Mucosa of stomach (tissue), 1 donor: ENCODE measurements at regions not wholly inside any gene's neighbourhood (a gene's known extent, or its start where the extent isn't known, plus 50 kb on each side); places are given as distances from the start of the nearest gene placed in this dataset.
"Not testable (repeated sequence)": the region's sequence is repeated elsewhere in the genome, so short reads cannot be mapped to it uniquely, and the experiment has no call there.

Source experiments
- H3K27me3 ChIP-seq: one replicate; pipeline ENCODE4 v1.7.0; 2013; ENCODE audit warnings: mild to moderate bottlenecking, low read length; ENCODE audit not compliant: control insufficient read depth, insufficient read depth
- H3K36me3 ChIP-seq: one replicate; pipeline ENCODE4 v1.7.0; 2013; ENCODE audit warnings: low read length; ENCODE audit not compliant: control insufficient read depth, insufficient read depth
- H3K4me1 ChIP-seq: one replicate; pipeline ENCODE4 v1.7.0; 2013; ENCODE audit warnings: mild to moderate bottlenecking, low read length; ENCODE audit not compliant: control insufficient read depth, insufficient read depth
- H3K4me3 ChIP-seq: one replicate; pipeline ENCODE4 v1.7.0; 2013; ENCODE audit warnings: low read length
- H3K9ac ChIP-seq: one replicate; pipeline ENCODE4 v1.7.0; 2013; ENCODE audit warnings: mild to moderate bottlenecking, low read length, moderate library complexity
- H3K9me3 ChIP-seq: one replicate; pipeline ENCODE4 v1.7.0; 2013; ENCODE audit warnings: mild to moderate bottlenecking, low read length, moderate library complexity; ENCODE audit not compliant: control insufficient read depth
- donor health status: Pancreatic carcinoma.

DNA sequence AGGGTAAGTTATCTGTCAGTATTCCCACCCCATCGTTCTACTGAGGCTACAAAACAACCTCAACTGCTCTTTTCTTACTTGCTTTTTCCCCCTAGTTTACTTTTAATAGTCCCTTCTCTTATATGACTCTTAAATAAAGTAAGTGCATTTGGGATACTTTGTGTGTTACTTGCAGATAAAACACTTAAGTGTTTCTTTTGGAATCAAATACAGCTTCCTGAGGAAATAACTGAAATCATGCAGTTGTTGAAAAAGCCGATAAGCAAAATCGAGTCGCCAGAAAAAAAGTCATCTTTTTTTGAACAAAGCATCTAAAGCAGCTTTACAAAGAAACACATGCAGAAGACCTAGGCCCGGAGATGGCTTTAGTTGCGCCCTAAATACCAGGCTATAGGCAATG, 53.5 kb upstream of the EPB41L4A start:
- H3K36me3 ChIP-seq: no peaks in the 10 kb centered on the region
- no peaks in the 10 kb centered on the region for H3K27me3 ChIP-seq
- H3K4me3 ChIP-seq: no peak overlapping the region
- H3K9ac ChIP-seq: no peak overlapping the region
- H3K9me3 ChIP-seq: no peaks in the 10 kb centered on the region
- H3K4me1 ChIP-seq: no peaks in the 10 kb centered on the region

DNA sequence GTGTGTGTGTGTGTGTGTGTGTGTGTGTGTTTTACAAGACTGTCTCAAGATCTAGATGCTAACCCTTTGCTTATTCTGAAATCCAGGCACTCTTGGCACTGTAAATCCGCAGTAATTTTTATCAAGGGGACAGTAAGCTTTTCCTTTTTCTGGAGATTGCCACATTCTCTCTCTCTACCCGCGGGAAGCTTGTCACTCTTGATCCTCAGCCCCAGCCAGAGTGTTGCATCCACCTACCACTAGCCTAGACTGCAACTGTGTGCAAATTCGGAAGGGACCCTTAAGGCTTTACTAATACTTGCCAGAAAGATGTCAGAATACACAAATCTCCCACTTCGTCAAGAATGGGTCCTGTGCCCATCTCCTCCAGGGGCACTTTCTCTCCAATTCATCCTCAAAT, 54.9 kb upstream of the EPB41L4A start:
- H3K36me3 ChIP-seq: no peaks in the 10 kb centered on the region
- H3K9ac ChIP-seq: no peak overlapping the region
- no peaks in the 10 kb centered on the region for H3K4me1 ChIP-seq
- no peaks in the 10 kb centered on the region for H3K9me3 ChIP-seq
- H3K4me3 ChIP-seq: no peak overlapping the region
- H3K27me3 ChIP-seq: no peaks in the 10 kb centered on the region

DNA sequence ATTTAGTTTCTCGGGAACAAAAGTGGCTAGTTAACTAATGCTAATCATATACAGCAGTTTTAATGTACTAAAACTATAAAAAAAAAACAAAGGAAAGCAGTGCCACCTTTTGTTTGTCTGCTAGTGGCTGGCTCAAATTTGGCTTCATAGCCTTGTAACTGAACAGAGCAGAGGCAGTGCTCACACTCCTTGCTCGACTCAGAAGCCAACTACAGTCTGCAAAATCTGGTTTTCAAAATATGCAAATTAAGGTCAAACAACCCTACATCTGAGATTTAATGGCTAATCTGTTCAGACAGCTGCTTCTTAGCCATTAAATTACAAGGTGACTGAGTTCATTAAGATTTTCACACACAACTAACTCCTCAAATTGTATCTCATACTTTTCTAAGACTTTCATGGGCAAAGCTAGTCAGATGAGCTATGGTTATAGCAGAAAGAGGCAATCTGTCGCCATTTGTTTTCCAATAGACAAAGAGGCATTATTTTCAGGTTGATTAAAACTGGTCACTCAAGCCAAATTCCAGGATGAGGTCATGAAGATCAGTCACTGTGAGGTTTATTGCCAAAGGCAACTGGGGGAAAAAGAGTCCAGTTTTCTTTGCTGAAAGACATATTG, 56.8 kb upstream of the EPB41L4A start:
- Histone ChIP-seq H3K27me3 (no peaks in the 10 kb centered on the region), H3K36me3 (no peaks in the 10 kb centered on the region), H3K4me3 (no peak overlapping the region), H3K9ac (no peak overlapping the region), H3K4me1 (no peaks in the 10 kb centered on the region), H3K9me3 (no peaks in the 10 kb centered on the region)

DNA sequence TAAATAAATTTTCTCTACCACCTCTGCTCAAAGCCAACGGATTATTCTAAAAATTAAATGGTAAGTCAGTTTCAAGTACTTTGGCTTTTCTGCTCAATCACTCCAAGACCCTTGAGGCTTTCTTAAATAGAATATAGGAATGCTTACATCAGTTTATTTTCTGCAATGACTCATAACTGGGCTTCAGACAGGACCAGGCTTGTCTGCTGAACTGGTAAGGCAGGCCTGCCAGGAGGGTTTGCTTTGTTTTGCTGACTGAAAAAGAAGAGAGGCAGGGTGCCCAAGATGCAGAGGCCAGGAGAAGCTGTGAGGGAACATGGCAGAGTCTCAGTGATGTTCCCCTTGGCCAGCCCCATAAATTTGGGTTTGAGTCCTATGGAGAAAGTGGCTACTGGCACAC, 60.3 kb upstream of the EPB41L4A start:
- H3K9ac ChIP-seq: no peak overlapping the region
- no peaks in the 10 kb centered on the region for H3K36me3 ChIP-seq
- H3K4me3 ChIP-seq: no peak overlapping the region
- H3K27me3 ChIP-seq: no peaks in the 10 kb centered on the region
- H3K4me1 ChIP-seq: no peaks in the 10 kb centered on the region
- H3K9me3 ChIP-seq: no peaks in the 10 kb centered on the region

DNA sequence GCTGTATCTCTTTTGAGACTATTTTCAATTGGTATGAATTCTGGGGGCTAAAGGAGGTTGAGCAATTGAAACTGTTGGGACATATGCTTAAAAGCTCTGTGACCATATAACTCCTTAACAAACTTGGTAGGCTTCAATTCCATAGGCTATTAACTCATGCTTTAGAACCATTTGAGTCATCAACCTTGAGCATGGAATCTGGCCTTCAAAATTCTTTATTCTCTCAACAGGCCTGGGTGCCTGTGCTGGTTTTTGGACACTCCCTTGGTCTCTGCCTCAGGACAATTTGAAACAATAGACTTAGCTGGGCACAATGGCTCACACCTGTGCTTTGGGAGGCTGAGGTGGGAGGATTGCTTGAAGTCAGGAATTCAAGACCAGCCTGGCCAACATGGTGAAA, 61.4 kb upstream of the EPB41L4A start:
- Histone ChIP-seq H3K9me3 (no peaks in the 10 kb centered on the region), H3K4me1 (no peaks in the 10 kb centered on the region), H3K27me3 (no peaks in the 10 kb centered on the region), H3K9ac (no peak overlapping the region), H3K4me3 (no peak overlapping the region), H3K36me3 (no peaks in the 10 kb centered on the region)

DNA sequence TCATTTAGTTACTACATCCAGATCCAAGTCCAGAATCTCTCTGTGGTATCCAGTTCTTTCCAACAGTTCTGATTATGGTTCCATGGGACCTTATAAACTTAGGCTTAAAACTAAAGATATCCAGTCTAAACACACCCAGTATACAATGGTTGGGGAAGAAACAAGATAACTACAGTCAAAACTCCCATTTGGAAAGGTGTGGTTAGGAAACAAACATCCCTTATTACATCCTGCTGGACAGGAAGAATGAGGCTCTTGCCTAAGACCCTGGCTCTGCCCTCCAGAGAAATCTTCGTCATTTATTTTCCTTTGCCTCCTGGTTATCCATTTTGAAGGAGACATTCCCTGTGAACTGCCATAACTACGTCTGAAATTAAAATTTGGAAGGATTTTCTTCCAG, 64.6 kb upstream of the EPB41L4A start:
- Histone ChIP-seq H3K36me3 (no peaks in the 10 kb centered on the region), H3K4me1 (no peaks in the 10 kb centered on the region), H3K4me3 (no peak overlapping the region), H3K9ac (no peak overlapping the region), H3K27me3 (no peaks in the 10 kb centered on the region), H3K9me3 (no peaks in the 10 kb centered on the region)

DNA sequence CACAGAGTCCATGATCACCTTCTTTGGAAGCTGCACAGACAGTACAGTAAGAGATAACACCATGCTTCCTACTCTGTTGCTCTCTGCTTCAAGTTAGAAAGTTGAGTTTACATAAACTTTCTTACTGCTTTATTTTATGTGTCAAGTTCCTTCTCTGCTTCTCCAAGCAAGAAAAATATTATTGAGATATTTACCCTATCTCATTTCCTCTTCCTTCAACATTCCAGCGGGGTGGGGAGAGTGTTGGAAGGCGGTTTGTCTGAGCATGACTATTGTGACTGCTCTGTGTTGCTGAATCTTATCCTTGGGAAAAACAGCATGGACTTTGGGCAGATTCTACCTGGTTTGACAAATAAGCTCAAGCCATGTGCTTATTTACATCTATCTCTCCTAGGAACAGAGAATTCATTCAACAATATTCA, 66.9 kb upstream of the EPB41L4A start:
- Histone ChIP-seq H3K4me3 (no peak overlapping the region), H3K27me3 (no peaks in the 10 kb centered on the region), H3K36me3 (no peaks in the 10 kb centered on the region), H3K9me3 (no peaks in the 10 kb centered on the region), H3K9ac (no peak overlapping the region), H3K4me1 (no peaks in the 10 kb centered on the region)

DNA sequence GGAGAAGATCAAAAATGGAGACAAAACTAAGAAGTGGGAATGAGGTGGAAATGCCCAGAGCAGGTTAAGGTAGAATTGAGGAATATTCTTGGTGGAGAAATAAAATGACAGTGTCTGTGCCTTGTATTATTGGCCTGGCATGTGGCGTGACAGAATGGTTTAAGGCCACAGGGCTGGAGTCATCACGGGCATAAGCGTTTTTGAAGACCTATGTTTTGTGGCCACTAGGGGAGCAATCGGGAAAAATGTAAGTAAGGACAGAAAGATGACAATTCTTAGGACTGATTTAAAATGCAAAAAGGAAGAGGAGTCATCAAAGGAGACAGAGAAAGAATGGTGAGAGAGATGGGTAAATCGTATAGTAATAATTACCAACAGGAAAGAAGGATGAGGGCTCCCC, 72.2 kb upstream of the EPB41L4A start:
- H3K4me3 ChIP-seq: no peak overlapping the region
- no peaks in the 10 kb centered on the region for H3K36me3 ChIP-seq
- no peaks in the 10 kb centered on the region for H3K27me3 ChIP-seq
- H3K4me1 ChIP-seq: no peaks in the 10 kb centered on the region
- H3K9me3 ChIP-seq: no peaks in the 10 kb centered on the region
- no peak overlapping the region for H3K9ac ChIP-seq

DNA sequence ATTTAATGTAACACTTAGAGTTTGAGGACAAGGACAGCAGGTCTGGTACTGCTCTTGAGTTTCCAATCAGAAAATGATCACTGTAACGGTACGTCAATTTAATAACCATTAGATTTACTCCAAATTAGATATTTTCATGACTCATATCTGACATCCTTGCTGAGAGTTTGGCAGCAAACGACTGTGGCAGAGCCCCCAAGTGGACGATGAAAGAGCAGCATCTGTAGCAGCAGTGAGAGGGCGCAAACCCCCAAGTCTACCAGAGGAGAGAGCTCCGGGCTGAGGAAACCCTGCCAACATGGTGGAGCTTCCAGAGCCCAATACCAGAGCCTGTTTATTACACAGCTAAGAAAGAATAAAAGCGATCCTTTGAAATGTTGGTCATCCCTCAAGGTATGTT, 73.2 kb upstream of the EPB41L4A start:
- Histone ChIP-seq H3K9me3 (no peaks in the 10 kb centered on the region), H3K4me3 (no peak overlapping the region), H3K27me3 (no peaks in the 10 kb centered on the region), H3K4me1 (no peaks in the 10 kb centered on the region), H3K36me3 (no peaks in the 10 kb centered on the region), H3K9ac (no peak overlapping the region)

DNA sequence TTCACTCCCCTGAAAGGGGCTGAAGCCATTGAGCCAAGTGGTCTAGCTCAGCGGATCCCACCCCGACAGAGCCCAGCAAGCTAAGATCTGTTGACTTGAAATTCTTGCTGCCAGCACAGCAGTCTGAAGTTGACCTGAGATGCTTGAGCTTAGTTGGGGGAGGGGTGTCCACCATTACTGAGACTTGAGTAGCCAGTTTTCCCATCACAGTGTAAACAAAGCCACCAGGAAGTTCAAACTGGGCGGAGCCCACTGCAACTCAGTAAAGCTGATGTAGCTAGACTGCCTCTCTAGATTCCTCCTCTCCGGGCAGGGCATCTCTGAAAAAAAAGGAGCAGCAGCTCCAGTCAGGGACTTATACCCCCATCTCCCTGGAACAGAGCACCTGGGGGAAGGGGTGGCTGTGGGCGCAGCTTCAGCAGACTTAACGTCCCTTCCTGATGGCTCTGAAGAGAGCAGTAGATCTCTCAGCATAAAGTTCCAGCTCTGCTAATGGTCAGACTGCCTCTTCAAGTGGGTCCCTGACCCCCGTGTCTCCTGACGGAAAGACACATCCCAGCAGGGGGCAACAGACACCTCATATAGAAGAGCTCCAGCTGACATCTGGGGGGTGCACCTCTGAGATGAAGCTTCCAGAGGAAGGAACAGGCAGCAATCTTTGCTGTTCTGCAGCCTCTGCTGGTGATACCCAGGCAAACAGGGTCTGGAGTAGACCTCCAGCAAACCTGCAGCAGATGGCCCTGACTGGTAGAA, 84.8 kb upstream of the EPB41L4A start:
- not testable (repeated sequence) for H3K9ac ChIP-seq

DNA sequence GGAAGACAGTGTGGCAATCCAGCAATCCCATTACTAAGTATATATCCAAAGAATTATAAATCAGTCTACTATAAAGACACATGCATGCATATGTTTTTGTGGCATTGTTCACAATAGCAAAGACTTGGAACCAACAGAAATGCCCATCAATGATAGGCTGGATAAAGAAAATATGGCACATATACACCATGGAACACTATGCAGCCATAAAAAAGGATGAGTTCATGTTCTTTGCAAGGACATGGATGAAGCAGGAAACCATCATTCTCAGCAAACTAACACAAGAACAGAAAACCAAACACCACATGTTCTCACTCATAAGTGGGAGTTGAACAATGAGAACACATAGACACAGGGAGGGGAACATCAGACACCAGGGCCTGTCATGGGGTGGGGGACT, 90.0 kb upstream of the EPB41L4A start:
- not testable (repeated sequence) for H3K9me3 ChIP-seq, H3K9ac ChIP-seq, H3K4me1 ChIP-seq, H3K4me3 ChIP-seq, H3K36me3 ChIP-seq, H3K27me3 ChIP-seq

More for the DNA sequence above, 84.8 kb upstream of the EPB41L4A start:
- not testable (repeated sequence) for H3K4me1 ChIP-seq, H3K4me3 ChIP-seq, H3K9me3 ChIP-seq, H3K27me3 ChIP-seq, H3K36me3 ChIP-seq

DNA sequence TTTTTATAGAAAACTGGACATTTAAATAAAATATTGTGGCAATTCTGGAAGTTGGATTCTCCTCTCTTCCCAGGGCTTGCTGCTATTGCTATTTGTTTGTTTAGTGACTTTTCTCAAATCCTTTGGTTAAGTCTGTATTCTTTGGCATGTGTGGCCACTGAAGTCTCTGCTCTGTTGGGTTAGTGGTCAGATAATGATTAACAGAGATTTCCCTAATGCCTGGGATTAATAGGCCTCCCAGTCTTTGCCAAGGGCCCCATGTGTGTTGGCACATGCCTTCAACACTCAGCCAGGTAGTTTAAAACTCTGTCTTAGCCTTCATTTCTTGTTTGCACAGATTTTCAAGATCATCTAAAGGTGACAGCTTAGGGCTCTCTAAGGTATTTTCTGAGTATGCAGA, 92.8 kb upstream of the EPB41L4A start:
- Histone ChIP-seq H3K4me3 (no peak overlapping the region), H3K9ac (no peak overlapping the region), H3K9me3 (no peaks in the 10 kb centered on the region), H3K27me3 (no peaks in the 10 kb centered on the region), H3K4me1 (no peaks in the 10 kb centered on the region), H3K36me3 (no peaks in the 10 kb centered on the region)
